ENCODE measurements at regions not wholly inside any gene's neighbourhood (a gene's known extent, or its start where the extent isn't known, plus 50 kb on each side); places are given as distances from the start of the nearest gene placed in this dataset.

GRCh38 chr22:48253573-48253972 is 1491.1 kb downstream of the TBC1D22A start:
- TF ChIP-seq ZNF354C (tag by site-specific recombination; IDR thresholded peaks at IDR 0.05; ENCODE audit: borderline replicate concordance, low read depth) (no peak), ZNF433 (tag by site-specific recombination; IDR thresholded peaks at IDR 0.05; ENCODE audit: low read depth) (no peak), PRDM4 (tag by site-specific recombination; IDR thresholded peaks at IDR 0.05) (no peak), ZBTB7A (tag by site-specific recombination; IDR thresholded peaks at IDR 0.05; ENCODE audit: low read depth) (no peak), ZBTB48 (tag by site-specific recombination; IDR thresholded peaks at IDR 0.05) (no peak), ZNF473 (tag by site-specific recombination; IDR thresholded peaks at IDR 0.05) (no peak), ZNF596 (tag by site-specific recombination; IDR thresholded peaks at IDR 0.05) (no peak), ZNF146 (tag by site-specific recombination; IDR thresholded peaks at IDR 0.05) (no peak), ZNF266 (tag by site-specific recombination; IDR thresholded peaks at IDR 0.05; ENCODE audit: low read depth) (no peak), HOXD13 (CRISPR knock-in tag; IDR thresholded peaks at IDR 0.05; ENCODE audit: borderline replicate concordance) (no peak), KLF9 (tag by site-specific recombination; IDR thresholded peaks at IDR 0.05; ENCODE audit: low read depth) (no peak), ZNF560 (tag by site-specific recombination; IDR thresholded peaks at IDR 0.05; ENCODE audit: borderline replicate concordance) (no peak), ZNF48 (tag by site-specific recombination; IDR thresholded peaks at IDR 0.05) (no peak), ZFP41 (tag by site-specific recombination; IDR thresholded peaks at IDR 0.05; ENCODE audit: borderline replicate concordance) (no peak), ZNF114 (tag by site-specific recombination; IDR thresholded peaks at IDR 0.05) (no peak), ZNF837 (tag by site-specific recombination; IDR thresholded peaks at IDR 0.05) (no peak), ZNF639 (tag by site-specific recombination; IDR thresholded peaks at IDR 0.05) (no peak), ZNF529 (tag by site-specific recombination; IDR thresholded peaks at IDR 0.05; ENCODE audit: insufficient replicate concordance) (no peak)
- peaks cover 12% of the 10 kb centered on the region for H3K4me1 ChIP-seq (ENCODE audit: control insufficient read depth, insufficient read depth, low read length)
- POLR2A ChIA-PET, result no interaction called here
- CTCF ChIA-PET, result no interaction called here
- H3K9me3 ChIP-seq (ENCODE audit: control insufficient read depth, insufficient read depth, low read depth, low read length), result no peaks in the 10 kb centered on the region
- no peaks in the 10 kb centered on the region for H3K36me3 ChIP-seq (ENCODE audit: control insufficient read depth in 2 of 2, insufficient read depth in 1 of 2, low read length in 2 of 2)
- H3K4me3 ChIP-seq (ENCODE audit: low read depth, low read length), result no peak overlapping the region
- H3K27ac ChIP-seq (ENCODE audit: extremely low read depth, low read depth, low read length), result peak overlapping the region; percentile 77; the same call in 1 of the 2 replicates

- ChIA-PET POLR2A (no interaction called here), CTCF (no interaction called here)
- TF ChIP-seq ZFP69B (tag by site-specific recombination; IDR thresholded peaks at IDR 0.05), result no peak
- TF ChIP-seq ZNF830 (tag by site-specific recombination; IDR thresholded peaks at IDR 0.05; ENCODE audit: low read depth), result no peak
- no peak for TF ChIP-seq ZBTB44 (tag by site-specific recombination; IDR thresholded peaks at IDR 0.05)
- no peak for TF ChIP-seq ZNF398 (tag by site-specific recombination; IDR thresholded peaks at IDR 0.05)
- no peak for TF ChIP-seq ZBTB20 (tag by site-specific recombination; IDR thresholded peaks at IDR 0.05)
- no peak for TF ChIP-seq ZBTB8A (tag by site-specific recombination; IDR thresholded peaks at IDR 0.05)
- no peak for TF ChIP-seq ZBTB6 (tag by site-specific recombination; IDR thresholded peaks at IDR 0.05)
- no peaks in the 10 kb centered on the region for H3K36me3 ChIP-seq (ENCODE audit: control insufficient read depth in 2 of 2, insufficient read depth in 1 of 2, low read length in 2 of 2)
- H3K4me3 ChIP-seq (ENCODE audit: low read depth, low read length), result no peak overlapping the region
- H3K27ac ChIP-seq (ENCODE audit: extremely low read depth, low read depth, low read length), result no peak overlapping the region
- H3K4me1 ChIP-seq (ENCODE audit: control insufficient read depth, insufficient read depth, low read length), result peaks cover 12% of the 10 kb centered on the region
- no peaks in the 10 kb centered on the region for H3K9me3 ChIP-seq (ENCODE audit: control insufficient read depth, insufficient read depth, low read depth, low read length)
These were observed 1490.7 kb downstream of the TBC1D22A start for GRCh38 chr22:48253136-48253535.
